HepG2 (cell line): ENCODE measurements at regions not wholly inside any gene's neighbourhood (a gene's known extent, or its start where the extent isn't known, plus 50 kb on each side); places are given as distances from the start of the nearest gene placed in this dataset.

ENCODE experiments used
- ATAC-seq: fragments of 200-7000 bp; cut with Tn5 transposase; 3 replicates; pipeline ENCODE4 v1.9.1; 2020; ENCODE audit warnings: mild to moderate bottlenecking, moderate library complexity
- BruUV-seq: library from RNA; stranded (reverse); fragments of 400-500 nt; replicated peaks from 2 replicates; lab custom pipeline; 2021; lab: Mats Ljungman, UMichigan
- CTCF ChIA-PET: fragments of 300-600 bp; formaldehyde crosslinking; extraction: SDS; loops from one replicate; lab custom pipeline; 2021; ENCODE audit warnings: low total read pairs, inconsistent platforms, low intra/inter-chr PET ratio; lab: Yijun Ruan, JAX
- POLR2A ChIA-PET: fragments of 350-600 bp; sonication (Branson Sonifier 250); formaldehyde crosslinking; loops from one replicate; lab custom pipeline; 2020; ENCODE audit warnings: antibody characterized with exemption, inconsistent platforms; lab: Yijun Ruan, JAX
- DNase-seq: peaks from one replicate; pipeline ENCODE4 v3.0.0-alpha.2; 2015; ENCODE audit warnings: low spot score
- FAIRE-seq: peaks from 3 replicates; lab custom pipeline; 2011; peaks lifted over from hg19 to GRCh38; lab: Jason Lieb, UNC
- H2AFZ ChIP-seq: one replicate; pipeline ENCODE4 v1.6.1; 2011; ENCODE audit warnings: low read length, inconsistent platforms
- H3K27ac ChIP-seq: fragments of 300-600 bp; 3 replicates; pipeline ENCODE4 v1.8.0; 2011; ENCODE audit warnings: mixed run types, mild to moderate bottlenecking, mixed read lengths, low read length, inconsistent platforms; ENCODE audit not compliant: insufficient read depth; ENCODE audit errors: extremely low read length
- H3K27me3 ChIP-seq, 2 experiments: fragments of 200-600 bp in 1 of 2; 2 replicates in 1 of 2; 3 replicates in 1 of 2; pipeline versions ENCODE4 v1.6.0 to v1.8.0; 2011; ENCODE audit warnings: low read length in 2 of 2, mild to moderate bottlenecking in 2 of 2, moderate library complexity in 2 of 2, inconsistent platforms in 1 of 2; ENCODE audit not compliant: insufficient read depth in 2 of 2, control insufficient read depth in 1 of 2
- H3K36me3 ChIP-seq, 2 experiments: fragments of 200-600 bp in 1 of 2; replicated peaks in 1 of 2; 2 replicates in 1 of 2; 3 replicates in 1 of 2; pipeline versions ENCODE4 v1.5.1 to v1.8.0; 2011; ENCODE audit warnings: low read length in 2 of 2, inconsistent platforms in 1 of 2; ENCODE audit not compliant: insufficient read depth in 2 of 2, control insufficient read depth in 1 of 2
- H3K4me1 ChIP-seq: 2 replicates; pipeline ENCODE4 v1.5.1; 2012; ENCODE audit warnings: low read length, inconsistent platforms; ENCODE audit not compliant: insufficient read depth
- H3K4me2 ChIP-seq: 2 replicates; pipeline ENCODE4 v1.6.0; 2011; ENCODE audit warnings: low read depth, low read length, inconsistent platforms
- H3K4me3 ChIP-seq, 3 experiments: fragments of 200-600 bp in 1 of 3; sonication (generic), shearing (Covaris generic) in 1 of 3; replicated peaks in 1 of 3; 2 replicates each; pipeline ENCODE4 v1.5.1; 2011 to 2016; ENCODE audit warnings: low read length in 3 of 3, inconsistent platforms in 2 of 3, low read depth in 2 of 3, mild to moderate bottlenecking in 2 of 3, control low read depth in 1 of 3, mixed read lengths in 1 of 3; ENCODE audit not compliant: insufficient read depth in 1 of 3
- H3K79me2 ChIP-seq: one replicate; pipeline ENCODE4 v1.6.1; 2011; ENCODE audit warnings: low read length, inconsistent platforms; ENCODE audit not compliant: insufficient read depth
- H3K9ac ChIP-seq: 2 replicates; pipeline ENCODE4 v1.6.0; 2011; ENCODE audit warnings: mild to moderate bottlenecking, low read depth, low read length, inconsistent platforms; ENCODE audit not compliant: insufficient read depth
- H3K9me3 ChIP-seq: 2 replicates; pipeline ENCODE4 v1.5.1; 2012; ENCODE audit warnings: mild to moderate bottlenecking, low read length
- H4K20me1 ChIP-seq: 2 replicates; pipeline ENCODE4 v1.6.0; 2011; ENCODE audit warnings: inconsistent platforms, mild to moderate bottlenecking, low read length, moderate library complexity; ENCODE audit not compliant: insufficient read depth
- CTCF ChIP-seq: sonication (generic); formaldehyde crosslinking; IDR thresholded peaks from 2 replicates; pipeline ENCODE4 v1.5.0; 2020; ENCODE audit warnings: mild to moderate bottlenecking, missing genetic modification reagents, moderate library complexity
- FOSL2 ChIP-seq: sonication (generic); formaldehyde crosslinking; IDR thresholded peaks from 2 replicates; pipeline ENCODE4 v1.4.0; 2020; ENCODE audit warnings: missing genetic modification reagents
- FOXP1 ChIP-seq, 2 experiments: fragments of 450-650 bp in 1 of 2; IDR thresholded peaks; 2 replicates each; pipeline ENCODE4 v1.6.1; 2017 to 2018; ENCODE audit warnings: antibody characterized with exemption in 1 of 2
- IKZF4 ChIP-seq: sonication (generic); formaldehyde crosslinking; IDR thresholded peaks from 2 replicates; pipeline ENCODE4 v1.5.1; 2020; ENCODE audit warnings: borderline replicate concordance, mild to moderate bottlenecking, low read depth, missing genetic modification reagents; ENCODE audit errors: not compliant biosample characterization
- MYNN ChIP-seq: sonication (generic); formaldehyde crosslinking; IDR thresholded peaks from 2 replicates; pipeline ENCODE4 v1.4.0; 2020; ENCODE audit warnings: mild to moderate bottlenecking, low read depth, missing genetic modification reagents
- SMC3 ChIP-seq: IDR thresholded peaks from 2 replicates; pipeline ENCODE4 v1.6.1; 2011; ENCODE audit warnings: low read length, improper control_type of control experiment
- STAG1 ChIP-seq: sonication (generic); formaldehyde crosslinking; IDR thresholded peaks from 2 replicates; pipeline ENCODE4 v1.4.0; 2020; ENCODE audit warnings: missing genetic modification reagents
- TEAD3 ChIP-seq: optimal IDR thresholded peaks from 2 replicates; pipeline ENCODE3; 2016; ENCODE audit warnings: borderline replicate concordance
- WIZ ChIP-seq: sonication (generic); formaldehyde crosslinking; IDR thresholded peaks from 2 replicates; pipeline ENCODE4 v1.5.1; 2020; ENCODE audit warnings: mild to moderate bottlenecking, missing genetic modification reagents
- ZNF598 ChIP-seq: sonication (generic); formaldehyde crosslinking; IDR thresholded peaks from 2 replicates; pipeline ENCODE4 v1.5.1; 2020; ENCODE audit warnings: mild to moderate bottlenecking, missing genetic modification reagents, borderline replicate concordance
- WGBS: methylation state at CpG from one replicate; pipeline ENCODE4 v1.1.6; 2017; ENCODE audit warnings: low lambda C conversion rate; 5-methylcytosine and 5-hydroxymethylcytosine counted together
- in situ Hi-C: cut with HindIII; loops from 2 replicates; pipeline ENCODE4 v1.10.0; 2017; ENCODE audit warnings: low pct_unique_long_range_greater_than_20kb; ENCODE audit not compliant: extremely low pct_ligation_motif_present
- intact Hi-C: fragments of 100-400 bp; cut with micrococcal nuclease; formaldehyde crosslinking; loops from one replicate; pipeline ENCODE4 v1.10.0; 2022; ENCODE audit not compliant: unreplicated experiment
- TF ChIP-seq, protein P1 (sequence below): IDR thresholded peaks from 2 replicates; pipeline ENCODE4 v1.6.1; 2016; ENCODE audit warnings: missing biosample characterization, missing genetic modification reagents, low read depth
- TF ChIP-seq, protein P2 (sequence below): sonication (generic); formaldehyde crosslinking; IDR thresholded peaks from 2 replicates; pipeline ENCODE4 v1.4.0; 2020; ENCODE audit warnings: missing genetic modification reagents
- TF ChIP-seq, protein P3 (sequence below): sonication (generic); formaldehyde crosslinking; IDR thresholded peaks from 2 replicates; pipeline ENCODE4 v1.4.0; 2020; ENCODE audit warnings: mild to moderate bottlenecking, missing genetic modification reagents, borderline replicate concordance

GRCh38 chr10:9342885-9343570 is 1288.5 kb downstream of the GATA3 start:
- BruUV-seq: no TSS peak
- intact Hi-C loops (loop anchor here (1.0 kb wide), 1 partner anchor 1693 kb away; no protein-coding TSS in a partner anchor), in situ Hi-C loops (no loop called here)
- POLR2A ChIA-PET: no interaction called here
- no peaks in the 10 kb centered on the region for H3K4me1 ChIP-seq
- no peaks in the 10 kb centered on the region for H3K79me2 ChIP-seq
- TF ChIP-seq FOXP1 (IDR thresholded peaks at IDR 0.05) (no peak), FOXP1 (CRISPR knock-in tag; IDR thresholded peaks at IDR 0.05) (no peak), IKZF4 (CRISPR knock-in tag) (no peak), TEAD3 (CRISPR knock-in tag) (peak; percentile 88), STAG1 (CRISPR knock-in tag) (peak; percentile 68), ZNF598 (CRISPR knock-in tag) (no peak), SMC3 (peak; percentile 47), CTCF (CRISPR knock-in tag) (peak; percentile 62), MYNN (no peak), FOSL2 (CRISPR knock-in tag) (no peak), WIZ (no peak)
- TF ChIP-seq, protein P1, sequence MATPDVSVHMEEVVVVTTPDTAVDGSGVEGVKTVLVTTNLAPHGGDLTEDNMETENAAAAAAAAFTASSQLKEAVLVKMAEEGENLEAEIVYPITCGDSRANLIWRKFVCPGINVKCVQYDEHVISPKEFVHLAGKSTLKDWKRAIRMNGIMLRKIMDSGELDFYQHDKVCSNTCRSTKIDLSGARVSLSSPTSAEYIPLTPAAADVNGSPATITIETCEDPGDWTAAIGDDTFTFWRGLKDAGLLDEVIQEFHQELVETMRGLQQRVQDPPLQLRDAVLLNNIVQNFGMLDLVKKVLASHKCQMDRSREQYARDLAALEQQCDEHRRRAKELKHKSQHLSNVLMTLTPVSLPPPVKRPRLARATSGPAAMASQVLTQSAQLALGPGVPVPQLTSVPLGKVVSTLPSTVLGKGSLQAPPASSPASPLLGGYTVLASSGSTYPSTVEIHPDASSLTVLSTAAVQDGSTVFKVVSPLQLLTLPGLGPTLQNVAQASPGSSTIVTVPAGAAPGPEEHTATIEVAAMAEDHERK (CRISPR knock-in tag): no peak
- TF ChIP-seq, protein P2, sequence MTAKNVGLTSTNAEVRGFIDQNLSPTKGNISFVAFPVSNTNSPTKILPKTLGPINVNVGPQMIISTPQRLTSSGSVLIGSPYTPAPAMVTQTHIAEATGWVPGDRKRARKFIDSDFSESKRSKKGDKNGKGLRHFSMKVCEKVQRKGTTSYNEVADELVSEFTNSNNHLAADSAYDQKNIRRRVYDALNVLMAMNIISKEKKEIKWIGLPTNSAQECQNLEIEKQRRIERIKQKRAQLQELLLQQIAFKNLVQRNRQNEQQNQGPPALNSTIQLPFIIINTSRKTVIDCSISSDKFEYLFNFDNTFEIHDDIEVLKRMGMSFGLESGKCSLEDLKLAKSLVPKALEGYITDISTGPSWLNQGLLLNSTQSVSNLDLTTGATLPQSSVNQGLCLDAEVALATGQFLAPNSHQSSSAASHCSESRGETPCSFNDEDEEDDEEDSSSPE (CRISPR knock-in tag): no peak
- TF ChIP-seq, protein P3, sequence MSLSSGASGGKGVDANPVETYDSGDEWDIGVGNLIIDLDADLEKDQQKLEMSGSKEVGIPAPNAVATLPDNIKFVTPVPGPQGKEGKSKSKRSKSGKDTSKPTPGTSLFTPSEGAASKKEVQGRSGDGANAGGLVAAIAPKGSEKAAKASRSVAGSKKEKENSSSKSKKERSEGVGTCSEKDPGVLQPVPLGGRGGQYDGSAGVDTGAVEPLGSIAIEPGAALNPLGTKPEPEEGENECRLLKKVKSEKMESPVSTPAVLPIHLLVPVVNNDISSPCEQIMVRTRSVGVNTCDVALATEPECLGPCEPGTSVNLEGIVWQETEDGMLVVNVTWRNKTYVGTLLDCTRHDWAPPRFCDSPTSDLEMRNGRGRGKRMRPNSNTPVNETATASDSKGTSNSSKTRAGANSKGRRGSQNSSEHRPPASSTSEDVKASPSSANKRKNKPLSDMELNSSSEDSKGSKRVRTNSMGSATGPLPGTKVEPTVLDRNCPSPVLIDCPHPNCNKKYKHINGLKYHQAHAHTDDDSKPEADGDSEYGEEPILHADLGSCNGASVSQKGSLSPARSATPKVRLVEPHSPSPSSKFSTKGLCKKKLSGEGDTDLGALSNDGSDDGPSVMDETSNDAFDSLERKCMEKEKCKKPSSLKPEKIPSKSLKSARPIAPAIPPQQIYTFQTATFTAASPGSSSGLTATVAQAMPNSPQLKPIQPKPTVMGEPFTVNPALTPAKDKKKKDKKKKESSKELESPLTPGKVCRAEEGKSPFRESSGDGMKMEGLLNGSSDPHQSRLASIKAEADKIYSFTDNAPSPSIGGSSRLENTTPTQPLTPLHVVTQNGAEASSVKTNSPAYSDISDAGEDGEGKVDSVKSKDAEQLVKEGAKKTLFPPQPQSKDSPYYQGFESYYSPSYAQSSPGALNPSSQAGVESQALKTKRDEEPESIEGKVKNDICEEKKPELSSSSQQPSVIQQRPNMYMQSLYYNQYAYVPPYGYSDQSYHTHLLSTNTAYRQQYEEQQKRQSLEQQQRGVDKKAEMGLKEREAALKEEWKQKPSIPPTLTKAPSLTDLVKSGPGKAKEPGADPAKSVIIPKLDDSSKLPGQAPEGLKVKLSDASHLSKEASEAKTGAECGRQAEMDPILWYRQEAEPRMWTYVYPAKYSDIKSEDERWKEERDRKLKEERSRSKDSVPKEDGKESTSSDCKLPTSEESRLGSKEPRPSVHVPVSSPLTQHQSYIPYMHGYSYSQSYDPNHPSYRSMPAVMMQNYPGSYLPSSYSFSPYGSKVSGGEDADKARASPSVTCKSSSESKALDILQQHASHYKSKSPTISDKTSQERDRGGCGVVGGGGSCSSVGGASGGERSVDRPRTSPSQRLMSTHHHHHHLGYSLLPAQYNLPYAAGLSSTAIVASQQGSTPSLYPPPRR (CRISPR knock-in tag): no peak
- H3K36me3 ChIP-seq: no peaks in the 10 kb centered on the region
- H2AFZ ChIP-seq: no peak overlapping the region
- WGBS: 27% methylated on average over 5 of the region's 5 CpGs
- H3K9me3 ChIP-seq: no peaks in the 10 kb centered on the region
- no peak overlapping the region for H3K4me3 ChIP-seq
- H3K27me3 ChIP-seq: no peaks in the 10 kb centered on the region; a peak in 1 of 5 replicates
- no peak overlapping the region for H3K9ac ChIP-seq
- ATAC-seq (peak; percentile 71), DNase-seq (peak; percentile 33), FAIRE-seq (peak; percentile 30)
- no peak overlapping the region for H3K4me2 ChIP-seq
- H4K20me1 ChIP-seq: no peaks in the 10 kb centered on the region
- H3K27ac ChIP-seq: no peak overlapping the region
- CTCF ChIA-PET: interaction anchor here (0.7 to 1.6 kb wide), 2 partner anchors 1693 to 1927 kb away, joined by 3 to 13 read pairs; no protein-coding TSS in a partner anchor
